ENCODE measurements at regions not wholly inside any gene's neighbourhood (a gene's known extent, or its start where the extent isn't known, plus 50 kb on each side); places are given as distances from the start of the nearest gene placed in this dataset.

GRCh38 chr6:23447731-23448130 is 678.3 kb upstream of the NRSN1 start:
- H3K4me3 ChIP-seq (ENCODE audit: low read depth, low read length), result no peak overlapping the region
- POLR2A ChIA-PET, result no interaction called here
- DNase-seq (ENCODE audit: low read depth, low spot score), result no peak
- TF ChIP-seq, protein P1, sequence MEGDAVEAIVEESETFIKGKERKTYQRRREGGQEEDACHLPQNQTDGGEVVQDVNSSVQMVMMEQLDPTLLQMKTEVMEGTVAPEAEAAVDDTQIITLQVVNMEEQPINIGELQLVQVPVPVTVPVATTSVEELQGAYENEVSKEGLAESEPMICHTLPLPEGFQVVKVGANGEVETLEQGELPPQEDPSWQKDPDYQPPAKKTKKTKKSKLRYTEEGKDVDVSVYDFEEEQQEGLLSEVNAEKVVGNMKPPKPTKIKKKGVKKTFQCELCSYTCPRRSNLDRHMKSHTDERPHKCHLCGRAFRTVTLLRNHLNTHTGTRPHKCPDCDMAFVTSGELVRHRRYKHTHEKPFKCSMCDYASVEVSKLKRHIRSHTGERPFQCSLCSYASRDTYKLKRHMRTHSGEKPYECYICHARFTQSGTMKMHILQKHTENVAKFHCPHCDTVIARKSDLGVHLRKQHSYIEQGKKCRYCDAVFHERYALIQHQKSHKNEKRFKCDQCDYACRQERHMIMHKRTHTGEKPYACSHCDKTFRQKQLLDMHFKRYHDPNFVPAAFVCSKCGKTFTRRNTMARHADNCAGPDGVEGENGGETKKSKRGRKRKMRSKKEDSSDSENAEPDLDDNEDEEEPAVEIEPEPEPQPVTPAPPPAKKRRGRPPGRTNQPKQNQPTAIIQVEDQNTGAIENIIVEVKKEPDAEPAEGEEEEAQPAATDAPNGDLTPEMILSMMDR (IDR thresholded peaks at IDR 0.05; ENCODE audit: insufficient read depth, low read length, missing control alignments), result no peak
- CTCF ChIA-PET, result interaction anchor here (0.9 to 2.9 kb wide), 8 partner anchors 10 to 1858 kb away, joined by 3 to 14 read pairs (median 4); no protein-coding TSS in a partner anchor

DNA sequence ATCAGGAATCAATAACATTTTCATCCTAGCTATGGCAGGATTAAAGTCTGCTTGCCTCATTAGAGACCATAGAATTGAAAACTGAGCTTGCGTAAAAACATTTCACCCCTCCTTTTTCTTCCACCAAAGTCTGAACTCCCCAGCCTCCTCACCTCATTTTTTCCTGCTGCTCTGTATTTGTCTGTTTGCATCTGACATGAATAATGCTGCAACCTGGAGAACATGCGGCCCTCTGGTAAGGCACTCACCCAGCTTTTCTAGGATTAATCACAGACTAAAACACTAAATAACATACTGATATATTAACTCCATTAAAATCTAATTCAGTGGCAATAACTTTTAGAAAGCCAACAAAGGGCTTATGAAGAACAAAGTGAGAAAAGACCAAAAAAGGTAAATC is 677.7 kb upstream of the NRSN1 start:
- H3K4me3 ChIP-seq (ENCODE audit: low read depth, low read length), result no peak overlapping the region
- POLR2A ChIA-PET, result no interaction called here
- DNase-seq (ENCODE audit: low read depth, low spot score), result no peak
- CTCF ChIA-PET, result interaction anchor here (1.1 to 1.7 kb wide), 4 partner anchors 9 to 1493 kb away, joined by 3 to 7 read pairs (median 4); no protein-coding TSS in a partner anchor
- TF ChIP-seq, protein P1 (IDR thresholded peaks at IDR 0.05; ENCODE audit: insufficient read depth, low read length, missing control alignments), result no peak

GRCh38 chr6:23454080-23454976 is 671.7 kb upstream of the NRSN1 start:
- TF ChIP-seq, protein P1 (IDR thresholded peaks at IDR 0.05; ENCODE audit: insufficient read depth, low read length, missing control alignments), result no peak
- POLR2A ChIA-PET, result no interaction called here
- CTCF ChIA-PET, result interaction anchor here (1.0 to 1.4 kb wide), 2 partner anchors 9 to 11 kb away, joined by 3 to 5 read pairs; no protein-coding TSS in a partner anchor
- no peak for DNase-seq (ENCODE audit: low read depth, low spot score)
- H3K4me3 ChIP-seq (ENCODE audit: low read depth, low read length), result no peak overlapping the region

- ChIA-PET POLR2A (no interaction called here), CTCF (interaction anchor here (1.0 to 1.4 kb wide), 2 partner anchors 10 to 12 kb away, joined by 3 to 5 read pairs; no protein-coding TSS in a partner anchor)
- TF ChIP-seq, protein P1 (IDR thresholded peaks at IDR 0.05; ENCODE audit: insufficient read depth, low read length, missing control alignments), result no peak
- H3K4me3 ChIP-seq (ENCODE audit: low read depth, low read length), result no peak overlapping the region
- no peak for DNase-seq (ENCODE audit: low read depth, low spot score)
These were observed 670.3 kb upstream of the NRSN1 start for GRCh38 chr6:23455754-23456153.

- DNase-seq (ENCODE audit: low read depth, low spot score), result no peak
- ChIA-PET POLR2A (no interaction called here), CTCF (interaction anchor here (2.4 kb wide), 1 partner anchor 9 kb away, joined by 7 read pairs; no protein-coding TSS in a partner anchor)
- H3K4me3 ChIP-seq (ENCODE audit: low read depth, low read length), result no peak overlapping the region
- TF ChIP-seq, protein P1 (IDR thresholded peaks at IDR 0.05; ENCODE audit: insufficient read depth, low read length, missing control alignments), result no peak
These were observed 669.6 kb upstream of the NRSN1 start for GRCh38 chr6:23456396-23456795.

GRCh38 chr6:23457321-23457720 is 668.7 kb upstream of the NRSN1 start:
- CTCF ChIA-PET, result interaction anchor here (0.9 to 2.4 kb wide), 2 partner anchors 10 to 1832 kb away, joined by 3 to 7 read pairs; no protein-coding TSS in a partner anchor
- H3K4me3 ChIP-seq (ENCODE audit: low read depth, low read length), result no peak overlapping the region
- no peak for DNase-seq (ENCODE audit: low read depth, low spot score)
- POLR2A ChIA-PET, result no interaction called here
- TF ChIP-seq, protein P1 (IDR thresholded peaks at IDR 0.05; ENCODE audit: insufficient read depth, low read length, missing control alignments), result no peak
